SHP77 treated with DMSO at 0.1 percent for 48 hours (cell line): ENCODE measurements at regions not wholly inside any gene's neighbourhood (a gene's known extent, or its start where the extent isn't known, plus 50 kb on each side); places are given as distances from the start of the nearest gene placed in this dataset.
"Not testable (repeated sequence)": the region's sequence is repeated elsewhere in the genome, so short reads cannot be mapped to it uniquely, and the experiment has no call there.

Source experiments
- DNase-seq: peaks from one replicate; lab custom pipeline; 2025; lab: John Stamatoyannopoulos, UW

GRCh38 chr10:28733245-28733644, 55.9 kb downstream of the BAMBI start:
- DNase-seq: no peak

- DNase-seq: no peak
Measured at GRCh38 chr10:28733647-28734046, 56.3 kb downstream of the BAMBI start.

- no peak for DNase-seq
Measured at GRCh38 chr10:28734938-28735759, 57.8 kb downstream of the BAMBI start.

GRCh38 chr10:28737096-28737495, 59.8 kb downstream of the BAMBI start:
- DNase-seq: no peak

GRCh38 chr10:28738200-28738599, 60.9 kb downstream of the BAMBI start:
- no peak for DNase-seq

- no peak for DNase-seq
Measured at GRCh38 chr10:28743576-28743975, 66.3 kb downstream of the BAMBI start.

- no peak for DNase-seq
Measured at GRCh38 chr10:28744069-28744768, 66.9 kb downstream of the BAMBI start.

- DNase-seq: no peak
Measured at GRCh38 chr10:28754930-28755718, 77.8 kb downstream of the BAMBI start.

GRCh38 chr10:28761084-28761846, 83.9 kb downstream of the BAMBI start:
- no peak for DNase-seq

- no peak for DNase-seq
Measured at GRCh38 chr10:28763471-28764170, 86.3 kb downstream of the BAMBI start.

- DNase-seq: no peak
Measured at GRCh38 chr10:28765641-28766040, 88.3 kb downstream of the BAMBI start.

GRCh38 chr10:28768227-28768626, 90.9 kb downstream of the BAMBI start:
- no peak for DNase-seq

GRCh38 chr10:28769091-28769604, 91.8 kb downstream of the BAMBI start:
- no peak for DNase-seq

- not testable (repeated sequence) for DNase-seq
Measured at GRCh38 chr10:28771580-28772090, 94.3 kb downstream of the BAMBI start.

GRCh38 chr10:28774051-28774995, 97.0 kb downstream of the BAMBI start:
- peak; percentile 36 for DNase-seq

GRCh38 chr10:28775773-28776172, 98.5 kb downstream of the BAMBI start:
- no peak for DNase-seq

GRCh38 chr10:28776519-28776918, 99.2 kb downstream of the BAMBI start:
- DNase-seq: no peak

- DNase-seq: no peak
Measured at GRCh38 chr10:28777911-28778310, 100.6 kb downstream of the BAMBI start.

GRCh38 chr10:28778524-28778923, 101.2 kb downstream of the BAMBI start:
- DNase-seq: no peak

- no peak for DNase-seq
Measured at GRCh38 chr10:28781296-28781695, 104.0 kb downstream of the BAMBI start.
